Thyroid gland (tissue), 4 donors: ENCODE measurements at regions not wholly inside any gene's neighbourhood (a gene's known extent, or its start where the extent isn't known, plus 50 kb on each side); places are given as distances from the start of the nearest gene placed in this dataset.

Experiments used
- DNase-seq, 2 donors: peaks; one replicate each; pipeline ENCODE4 v3.0.0-alpha.2; 2019
- H3K27ac ChIP-seq, 3 donors: fragments of 200-600 bp; sonication (generic); 1 replicate in 2 of 3; 2 replicates in 1 of 3; pipeline ENCODE4 v1.5.1; 2016 to 2019; ENCODE audit warnings: mild to moderate bottlenecking in 1 of 3, moderate library complexity in 1 of 3
- H3K27me3 ChIP-seq: fragments of 200-600 bp; sonication (generic); one replicate; pipeline ENCODE4 v1.5.1; 2019
- H3K36me3 ChIP-seq, 2 donors: fragments of 200-600 bp; sonication (generic); one replicate each; pipeline ENCODE4 v1.5.1; 2016 to 2019
- H3K4me1 ChIP-seq, 2 donors: fragments of 200-600 bp; sonication (generic); one replicate each; pipeline ENCODE4 v1.5.1; 2017 to 2019
- H3K4me3 ChIP-seq, 3 donors: fragments of 200-600 bp; sonication (generic); replicated peaks in 1 of 3; 1 replicate in 2 of 3; 2 replicates in 1 of 3; pipeline ENCODE4 v1.5.1; 2016; ENCODE audit warnings: mild to moderate bottlenecking in 1 of 3
- H3K9me3 ChIP-seq: fragments of 200-600 bp; sonication (generic); one replicate; pipeline ENCODE4 v1.5.1; 2017
- CTCF ChIP-seq, 6 experiments: fragments of 200-600 bp in 3 of 6; fragments of 450-650 bp in 3 of 6; sonication (generic) in 3 of 6; IDR thresholded peaks; one replicate each; pipeline ENCODE4 v1.5.1; 2016 to 2019; ENCODE audit warnings: antibody characterized with exemption in 6 of 6, mild to moderate bottlenecking in 2 of 6, inconsistent platforms in 1 of 6, moderate library complexity in 1 of 6
- POLR2A ChIP-seq, 2 donors: fragments of 450-650 bp; IDR thresholded peaks; one replicate each; pipeline ENCODE4 v1.6.1; 2017; ENCODE audit warnings: antibody characterized with exemption in 2 of 2, mild to moderate bottlenecking in 2 of 2, moderate library complexity in 1 of 2
- WGBS, 2 donors: methylation state at CpG; one replicate each; pipeline ENCODE4 v1.1.5; 2017; 5-methylcytosine and 5-hydroxymethylcytosine counted together
- intact Hi-C: fragments of 100-400 bp; cut with DNase I; formaldehyde crosslinking; loops from one replicate; pipeline ENCODE4 v1.15.1; 2023

DNA sequence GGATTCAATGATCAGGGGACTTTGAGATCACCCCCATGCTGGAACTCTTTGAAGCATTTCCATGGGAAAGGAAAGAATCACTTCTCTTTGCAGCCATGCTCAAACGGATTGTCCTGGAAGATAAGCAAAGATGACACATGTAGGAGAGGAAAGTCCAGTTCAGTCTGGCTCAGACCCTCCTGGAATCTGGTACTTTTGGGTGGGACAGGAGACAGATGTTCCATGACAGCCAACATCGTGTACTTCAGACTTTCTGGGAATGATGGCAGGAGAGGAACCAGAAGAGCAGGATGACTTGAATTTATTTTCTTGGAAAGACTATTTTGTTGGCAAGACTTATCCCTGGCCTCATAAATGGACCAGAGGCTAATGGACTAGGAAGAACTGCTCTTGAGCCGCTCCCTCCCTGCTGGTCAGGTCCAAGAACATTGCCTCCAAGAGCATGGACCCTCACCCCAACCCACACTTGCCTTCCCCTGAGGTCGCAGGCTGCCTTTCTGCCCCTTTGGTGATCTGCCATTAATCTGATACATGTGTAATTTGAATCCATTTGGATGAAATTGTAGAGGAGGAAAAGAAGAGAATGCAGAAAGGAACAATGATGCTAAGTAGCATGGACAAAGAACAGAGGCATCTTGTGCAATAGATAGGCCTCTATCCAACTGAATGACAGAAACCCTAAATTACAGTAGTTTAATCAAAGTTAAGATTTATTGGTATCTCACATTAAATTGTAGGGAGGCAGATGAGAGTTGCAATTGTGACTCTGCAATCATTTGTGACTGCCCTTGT lies 201.0 kb downstream of the SNX19 start:
- Histone ChIP-seq H3K9me3 (no peaks in the 10 kb centered on the region), H3K4me3 (no peak overlapping the region), H3K4me1 (peaks cover 6 to 7% of the 10 kb centered on the region in 2 donors), H3K36me3 (no peaks in the 10 kb centered on the region), H3K27ac (no peak overlapping the region), H3K27me3 (no peaks in the 10 kb centered on the region)
- intact Hi-C loops = no loop called here
- no peak for DNase-seq
- TF ChIP-seq POLR2A (IDR thresholded peaks at IDR 0.05) (no peak), CTCF (IDR thresholded peaks at IDR 0.05) (no peak)
- WGBS, 2 donors = 75 to 76% methylated on average over 4 of the region's 4 CpGs

DNA sequence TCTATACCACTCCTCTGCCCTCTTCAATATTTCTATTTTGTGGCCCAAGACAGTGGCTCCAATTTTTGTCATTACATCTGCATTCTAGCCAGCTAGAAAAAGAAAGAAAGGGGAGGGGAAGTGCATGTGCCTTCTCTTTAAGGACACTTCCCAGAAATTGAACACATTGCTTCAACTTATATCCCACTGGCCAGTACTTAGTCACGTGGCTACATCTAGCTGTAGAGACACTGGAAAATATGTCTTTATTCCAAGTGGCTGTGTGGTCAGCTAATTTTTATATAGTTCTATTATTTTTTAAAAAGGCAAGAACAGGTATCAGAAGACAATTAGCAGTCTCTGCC lies 200.4 kb downstream of the SNX19 start:
- Histone ChIP-seq H3K27ac (no peak overlapping the region), H3K4me1 (peaks cover 6 to 7% of the 10 kb centered on the region in 2 donors), H3K9me3 (no peaks in the 10 kb centered on the region), H3K36me3 (no peaks in the 10 kb centered on the region), H3K27me3 (no peaks in the 10 kb centered on the region), H3K4me3 (no peak overlapping the region)
- WGBS, 2 donors = 61 to 74% methylated on average over 1 of the region's 1 CpG
- intact Hi-C loops = no loop called here
- TF ChIP-seq POLR2A (IDR thresholded peaks at IDR 0.05) = no peak
- TF ChIP-seq CTCF (IDR thresholded peaks at IDR 0.05) = no peak
- no peak for DNase-seq

DNA sequence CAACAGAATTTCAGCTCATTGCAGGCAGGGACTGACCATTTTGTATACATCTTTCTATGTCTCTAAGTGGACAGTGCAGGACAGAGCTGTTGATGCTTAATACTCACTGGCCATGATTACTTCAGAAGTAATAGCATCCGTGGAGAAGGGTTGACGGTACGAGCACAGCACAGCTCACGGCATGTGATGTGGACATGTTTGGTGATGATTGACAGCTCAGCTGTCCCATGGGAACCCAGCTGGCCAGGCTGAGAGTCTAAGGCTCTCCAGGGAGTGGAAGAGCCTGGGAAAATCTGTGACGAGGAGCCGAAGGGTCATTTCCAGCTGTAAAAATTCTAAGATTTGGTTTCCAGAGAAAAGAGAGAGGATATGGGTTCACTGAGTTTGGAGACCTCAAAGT lies 198.2 kb downstream of the SNX19 start:
- H3K4me3 ChIP-seq = no peak overlapping the region
- no peaks in the 10 kb centered on the region for H3K9me3 ChIP-seq
- peaks cover 6 to 7% of the 10 kb centered on the region in 2 donors for H3K4me1 ChIP-seq
- H3K36me3 ChIP-seq = no peaks in the 10 kb centered on the region
- TF ChIP-seq CTCF (IDR thresholded peaks at IDR 0.05) (no peak), POLR2A (IDR thresholded peaks at IDR 0.05) (no peak)
- H3K27ac ChIP-seq = no peak overlapping the region
- no peaks in the 10 kb centered on the region for H3K27me3 ChIP-seq
- 82 to 86% methylated on average over 6 of the region's 6 CpGs for WGBS, 2 donors
- intact Hi-C loops = no loop called here
- DNase-seq = no peak

DNA sequence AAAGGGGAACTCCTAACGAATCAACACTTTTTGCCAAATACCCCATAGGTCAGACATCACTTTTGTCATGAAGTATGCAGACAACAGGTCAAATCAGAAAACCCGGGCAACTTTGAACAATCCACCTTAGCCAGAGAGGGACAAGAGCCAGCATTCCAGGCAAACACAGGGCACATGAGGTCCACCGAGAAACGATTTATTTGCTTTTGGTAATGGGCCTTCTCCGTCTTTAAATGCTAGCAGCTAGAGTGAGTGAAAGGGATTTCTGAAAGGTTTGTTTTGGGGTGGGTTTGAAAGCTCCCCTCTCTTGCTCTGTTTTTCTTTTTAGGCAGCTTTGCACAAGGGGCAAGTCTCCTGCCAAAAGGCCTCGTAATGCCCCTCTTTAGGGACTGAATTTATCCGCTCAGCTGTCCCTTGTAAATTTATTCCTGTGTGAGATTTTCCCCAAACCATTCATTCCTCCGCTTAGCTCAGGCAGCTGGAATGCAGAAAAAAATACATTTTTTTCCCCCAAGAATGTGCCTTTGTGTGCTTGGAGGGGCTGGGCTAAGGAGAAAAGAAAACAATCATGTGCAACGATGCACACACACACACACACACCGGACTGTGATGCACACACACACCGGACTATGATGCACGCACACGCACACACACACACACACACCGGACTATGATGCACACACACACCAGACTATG lies 196.9 kb downstream of the SNX19 start:
- intact Hi-C loops = no loop called here
- Histone ChIP-seq H3K9me3 (no peaks in the 10 kb centered on the region), H3K4me1 (peaks cover 6 to 7% of the 10 kb centered on the region in 2 donors), H3K4me3 (no peak overlapping the region), H3K36me3 (no peaks in the 10 kb centered on the region), H3K27me3 (no peaks in the 10 kb centered on the region), H3K27ac (peak overlapping the region in 1 of 3 donors; percentile 44)
- WGBS, 2 donors = 49 to 57% methylated on average over 14 of the region's 14 CpGs
- no peak for DNase-seq
- TF ChIP-seq POLR2A (IDR thresholded peaks at IDR 0.05) (no peak), CTCF (IDR thresholded peaks at IDR 0.05) (no peak)
